IPS-20b (cell line): ENCODE measurements at regions not wholly inside any gene's neighbourhood (a gene's known extent, or its start where the extent isn't known, plus 50 kb on each side); places are given as distances from the start of the nearest gene placed in this dataset.

Experiments used
- H3K27ac ChIP-seq: one replicate; pipeline ENCODE4 v1.5.1; 2013; ENCODE audit warnings: low read length
- H3K27me3 ChIP-seq: 2 replicates; pipeline ENCODE4 v1.6.1; 2013; ENCODE audit warnings: mild to moderate bottlenecking, low read length, inconsistent platforms; ENCODE audit not compliant: insufficient read depth
- H3K36me3 ChIP-seq: 2 replicates; pipeline ENCODE4 v1.6.1; 2013; ENCODE audit warnings: low read depth, mild to moderate bottlenecking, inconsistent platforms, low read length, moderate library complexity; ENCODE audit not compliant: insufficient read depth
- H3K4me1 ChIP-seq: 2 replicates; pipeline ENCODE4 v1.6.1; 2013; ENCODE audit warnings: mild to moderate bottlenecking, control low read depth, inconsistent platforms, low read length, moderate library complexity; ENCODE audit not compliant: insufficient read depth
- H3K4me3 ChIP-seq: 2 replicates; pipeline ENCODE4 v1.5.1; 2013; ENCODE audit warnings: mild to moderate bottlenecking, low read length, inconsistent platforms
- H3K9ac ChIP-seq: 2 replicates; pipeline ENCODE4 v1.6.1; 2013; ENCODE audit warnings: low read depth, mild to moderate bottlenecking, inconsistent platforms, low read length, moderate library complexity
- H3K9me3 ChIP-seq: 2 replicates; pipeline ENCODE4 v1.6.1; 2013; ENCODE audit warnings: mild to moderate bottlenecking, low read depth, low read length, inconsistent platforms; ENCODE audit not compliant: insufficient read depth

DNA sequence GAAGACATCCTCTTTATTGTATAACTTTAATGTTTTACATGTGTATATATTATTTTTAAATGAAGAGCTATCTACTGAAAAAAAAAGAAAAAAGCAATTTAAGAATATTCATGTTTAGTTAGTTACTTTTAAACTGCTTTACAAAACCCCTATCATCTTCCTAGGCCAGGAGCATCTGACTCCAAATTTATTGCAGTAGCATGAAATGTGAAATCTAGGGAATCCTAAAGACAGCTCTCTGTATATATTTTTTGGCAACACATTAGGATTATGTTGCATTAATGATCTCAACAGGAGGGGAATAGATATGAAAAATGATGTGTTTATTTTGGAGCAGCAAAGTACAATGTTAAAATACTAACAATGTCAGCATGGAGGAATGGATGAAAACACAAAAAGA lies 158.3 kb downstream of the CNTN3 start:
- H3K4me3 ChIP-seq, result no peak overlapping the region
- no peak overlapping the region for H3K9ac ChIP-seq
- no peaks in the 10 kb centered on the region for H3K27me3 ChIP-seq
- H3K9me3 ChIP-seq, result no peaks in the 10 kb centered on the region
- H3K36me3 ChIP-seq, result no peaks in the 10 kb centered on the region
- H3K27ac ChIP-seq, result no peak overlapping the region
- no peaks in the 10 kb centered on the region for H3K4me1 ChIP-seq

DNA sequence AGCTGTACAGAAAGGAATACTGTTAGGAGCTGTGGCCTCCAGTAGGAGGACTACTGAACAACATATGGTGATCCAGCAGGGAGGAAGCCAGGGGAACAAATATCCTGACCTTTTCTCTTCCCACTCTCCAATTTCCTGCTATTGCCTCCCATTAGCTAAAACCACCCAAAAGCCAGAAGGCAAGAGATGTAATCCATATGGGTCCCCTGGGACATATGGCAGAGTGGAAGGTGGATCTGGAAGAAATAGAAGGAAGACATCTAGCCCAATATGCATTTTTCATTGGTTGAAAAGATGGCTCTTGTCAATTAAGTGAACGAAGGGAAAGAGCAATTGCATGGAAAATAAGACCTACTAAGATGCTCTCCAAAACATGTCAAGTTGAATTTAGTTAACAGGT lies 167.2 kb downstream of the CNTN3 start:
- Histone ChIP-seq H3K9ac (no peak overlapping the region), H3K27ac (no peak overlapping the region), H3K27me3 (no peaks in the 10 kb centered on the region), H3K4me1 (no peaks in the 10 kb centered on the region), H3K4me3 (no peak overlapping the region), H3K36me3 (no peaks in the 10 kb centered on the region), H3K9me3 (no peaks in the 10 kb centered on the region)

DNA sequence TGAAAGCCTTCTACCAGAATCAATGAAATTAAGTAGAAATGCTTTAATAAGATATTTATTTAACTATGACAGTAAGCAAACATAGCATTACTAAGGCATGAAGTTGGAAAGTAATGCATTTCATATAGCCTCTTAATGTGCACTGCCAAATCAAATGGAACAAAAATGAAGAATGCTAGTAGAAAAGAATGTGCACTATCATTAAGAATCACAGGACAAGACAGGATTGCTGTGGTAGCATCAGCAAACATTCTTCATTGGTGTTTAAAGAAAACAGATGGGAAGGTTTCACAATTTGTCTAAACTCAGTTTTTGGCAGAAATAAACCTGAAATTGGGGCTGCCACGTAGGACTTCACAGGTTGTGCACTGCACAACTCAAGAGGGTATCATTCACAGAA lies 168.9 kb downstream of the CNTN3 start:
- Histone ChIP-seq H3K4me3 (no peak overlapping the region), H3K9me3 (no peaks in the 10 kb centered on the region)

DNA sequence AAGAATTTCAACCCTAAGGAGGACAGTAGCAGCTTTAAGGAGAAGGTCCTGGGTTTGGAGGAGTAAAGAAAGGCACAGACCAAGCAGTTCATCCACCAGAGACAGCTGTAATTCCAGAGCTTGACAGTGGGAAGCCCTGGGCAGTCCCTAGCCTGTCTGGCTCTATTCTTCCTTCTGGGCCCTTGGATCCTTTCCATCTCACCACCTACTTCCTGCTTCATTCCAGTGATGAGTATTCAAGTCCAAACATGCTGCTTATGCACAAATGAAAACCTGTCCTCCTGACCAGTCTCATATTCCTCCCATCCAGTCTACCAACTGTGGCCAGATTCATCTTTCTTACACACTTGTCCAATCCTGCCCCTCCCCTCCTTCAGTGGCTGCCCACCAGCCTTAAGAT lies 171.4 kb downstream of the CNTN3 start:
- Histone ChIP-seq H3K4me1 (no peaks in the 10 kb centered on the region), H3K36me3 (no peaks in the 10 kb centered on the region), H3K27ac (no peak overlapping the region), H3K9me3 (no peaks in the 10 kb centered on the region), H3K9ac (no peak overlapping the region), H3K4me3 (no peak overlapping the region), H3K27me3 (no peaks in the 10 kb centered on the region)

More for the DNA sequence above, 168.9 kb downstream of the CNTN3 start:
- Histone ChIP-seq H3K36me3 (no peaks in the 10 kb centered on the region), H3K27ac (no peak overlapping the region), H3K27me3 (no peaks in the 10 kb centered on the region), H3K9ac (no peak overlapping the region), H3K4me1 (no peaks in the 10 kb centered on the region)

DNA sequence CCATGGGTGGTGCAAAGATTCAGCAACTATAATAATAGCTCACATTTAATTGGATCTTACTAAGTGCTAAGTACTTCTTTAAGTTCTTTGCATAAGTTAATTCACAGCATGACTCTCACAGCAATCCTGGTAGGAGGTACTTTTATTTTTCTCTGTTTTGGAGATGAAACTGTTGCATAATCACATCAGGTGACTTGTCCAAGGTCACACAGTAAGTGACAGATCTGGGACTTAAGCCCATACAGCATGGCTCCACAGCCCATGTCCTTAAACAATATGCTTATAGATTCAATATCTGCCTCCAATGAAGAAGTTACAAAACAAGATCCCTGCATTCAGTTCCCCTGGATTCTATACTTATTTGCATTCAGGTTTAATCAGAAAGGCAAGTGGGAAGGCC lies 171.8 kb downstream of the CNTN3 start:
- Histone ChIP-seq H3K4me1 (no peaks in the 10 kb centered on the region), H3K36me3 (no peaks in the 10 kb centered on the region), H3K9ac (no peak overlapping the region)

DNA sequence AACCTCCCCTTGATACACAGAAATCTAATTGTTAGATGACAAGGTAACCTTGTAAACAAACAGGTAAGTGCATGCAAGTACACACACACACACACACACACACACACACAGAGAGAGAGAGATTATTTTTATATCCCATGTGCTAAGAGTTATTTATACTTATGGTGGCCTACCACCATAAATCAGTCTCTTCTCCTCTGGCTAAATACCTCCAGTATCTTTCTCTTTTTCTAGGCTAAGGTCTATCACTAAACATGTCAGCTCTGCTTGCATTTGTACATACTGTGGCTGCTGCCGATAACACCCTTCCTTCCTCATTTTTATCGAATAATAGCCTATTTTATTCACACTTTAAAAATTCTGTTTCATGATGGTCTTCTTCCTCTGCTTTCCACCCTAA lies 172.4 kb downstream of the CNTN3 start:
- H3K27me3 ChIP-seq, result no peaks in the 10 kb centered on the region
- H3K36me3 ChIP-seq, result no peaks in the 10 kb centered on the region
- no peaks in the 10 kb centered on the region for H3K4me1 ChIP-seq
- H3K4me3 ChIP-seq, result no peak overlapping the region
- no peak overlapping the region for H3K9ac ChIP-seq
- no peak overlapping the region for H3K27ac ChIP-seq
- no peaks in the 10 kb centered on the region for H3K9me3 ChIP-seq

More for the DNA sequence above, 171.8 kb downstream of the CNTN3 start:
- H3K9me3 ChIP-seq, result no peaks in the 10 kb centered on the region
- no peak overlapping the region for H3K4me3 ChIP-seq
- H3K27me3 ChIP-seq, result no peaks in the 10 kb centered on the region
- no peak overlapping the region for H3K27ac ChIP-seq

DNA sequence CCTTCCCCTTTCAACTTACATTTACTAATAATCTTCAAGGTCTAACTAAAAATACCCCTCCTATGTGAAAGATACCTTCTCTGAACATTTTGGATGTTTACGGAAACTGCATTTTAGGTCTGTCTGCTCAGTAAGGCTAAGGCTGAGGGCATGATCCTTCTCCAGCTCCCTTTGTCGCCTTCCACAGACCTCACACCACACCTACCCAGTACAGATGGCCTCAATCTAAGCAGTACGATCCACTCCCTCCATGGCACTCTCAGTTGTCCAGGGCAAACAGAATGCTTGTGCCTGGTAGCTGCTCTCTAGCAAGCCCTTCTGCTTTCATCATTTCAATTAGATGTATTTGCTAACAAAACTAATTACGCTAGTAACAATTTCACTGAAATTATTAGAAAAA lies 178.3 kb downstream of the CNTN3 start:
- H3K9ac ChIP-seq, result no peak overlapping the region
- no peak overlapping the region for H3K4me3 ChIP-seq
- H3K4me1 ChIP-seq, result no peaks in the 10 kb centered on the region
- no peaks in the 10 kb centered on the region for H3K9me3 ChIP-seq
- H3K27me3 ChIP-seq, result no peaks in the 10 kb centered on the region
- no peak overlapping the region for H3K27ac ChIP-seq
- H3K36me3 ChIP-seq, result no peaks in the 10 kb centered on the region

DNA sequence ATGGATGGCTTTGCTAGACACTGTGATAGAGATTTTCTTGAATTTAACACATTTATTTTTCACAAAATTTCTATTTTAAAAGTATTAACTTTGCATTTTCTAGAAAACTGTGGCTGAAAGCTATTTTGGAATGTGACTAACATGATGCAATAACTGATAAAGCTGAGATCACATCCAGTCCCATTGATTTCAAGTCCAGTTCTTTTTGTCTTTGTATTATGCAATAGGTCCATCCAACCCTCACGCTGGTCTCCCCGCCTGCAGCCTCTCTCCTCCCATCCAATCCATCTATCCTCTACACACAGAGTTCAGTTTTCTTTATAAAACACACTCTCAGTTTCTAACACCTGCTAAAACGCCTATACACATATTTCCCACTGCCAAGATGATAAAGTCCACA lies 178.8 kb downstream of the CNTN3 start:
- H3K4me1 ChIP-seq, result no peaks in the 10 kb centered on the region
- H3K9ac ChIP-seq, result no peak overlapping the region
- no peaks in the 10 kb centered on the region for H3K9me3 ChIP-seq
- no peaks in the 10 kb centered on the region for H3K27me3 ChIP-seq
- no peak overlapping the region for H3K27ac ChIP-seq
- H3K36me3 ChIP-seq, result no peaks in the 10 kb centered on the region
- H3K4me3 ChIP-seq, result no peak overlapping the region

DNA sequence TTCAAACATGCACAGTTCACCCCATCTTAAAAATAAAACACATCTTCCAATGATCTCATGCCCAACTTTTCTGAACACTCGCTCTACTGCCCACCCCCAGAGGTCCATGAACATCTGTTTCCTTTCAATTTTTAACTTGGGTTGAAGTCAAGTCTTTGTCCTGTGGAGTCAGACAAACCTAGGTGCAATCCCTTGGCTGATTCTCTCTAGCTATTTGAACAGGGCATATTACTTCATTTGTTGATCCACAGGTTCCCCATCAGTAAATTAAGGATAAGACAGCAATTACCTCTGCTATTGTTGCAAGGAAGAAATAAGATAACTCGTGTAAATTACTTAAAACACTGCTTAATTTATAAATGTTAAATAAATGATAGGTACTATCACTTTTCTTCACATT lies 180.1 kb downstream of the CNTN3 start:
- Histone ChIP-seq H3K4me3 (no peak overlapping the region), H3K9ac (no peak overlapping the region), H3K36me3 (no peaks in the 10 kb centered on the region), H3K4me1 (no peaks in the 10 kb centered on the region), H3K27me3 (no peaks in the 10 kb centered on the region), H3K9me3 (no peaks in the 10 kb centered on the region), H3K27ac (no peak overlapping the region)

DNA sequence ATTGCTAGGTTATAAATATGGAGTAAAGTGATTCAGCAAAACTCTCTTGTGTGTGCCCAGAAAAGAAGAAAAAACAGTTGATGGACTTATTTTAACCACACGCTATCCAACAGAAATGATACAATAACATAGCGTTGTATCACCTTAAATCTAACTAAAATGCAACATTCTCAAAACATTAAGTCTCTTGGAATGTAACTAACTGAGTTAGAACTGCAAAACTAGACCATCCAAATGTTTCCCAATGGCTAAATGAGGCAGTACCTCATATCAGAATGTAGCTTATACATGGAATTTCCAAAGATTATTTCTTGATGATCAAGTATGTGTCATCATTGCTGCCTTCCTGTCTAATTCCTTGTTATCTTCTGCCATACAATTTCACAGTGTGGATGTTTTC lies 187.9 kb downstream of the CNTN3 start:
- Histone ChIP-seq H3K4me1 (no peaks in the 10 kb centered on the region), H3K36me3 (no peaks in the 10 kb centered on the region), H3K4me3 (no peak overlapping the region), H3K27ac (no peak overlapping the region), H3K9ac (no peak overlapping the region), H3K9me3 (no peaks in the 10 kb centered on the region), H3K27me3 (no peaks in the 10 kb centered on the region)

DNA sequence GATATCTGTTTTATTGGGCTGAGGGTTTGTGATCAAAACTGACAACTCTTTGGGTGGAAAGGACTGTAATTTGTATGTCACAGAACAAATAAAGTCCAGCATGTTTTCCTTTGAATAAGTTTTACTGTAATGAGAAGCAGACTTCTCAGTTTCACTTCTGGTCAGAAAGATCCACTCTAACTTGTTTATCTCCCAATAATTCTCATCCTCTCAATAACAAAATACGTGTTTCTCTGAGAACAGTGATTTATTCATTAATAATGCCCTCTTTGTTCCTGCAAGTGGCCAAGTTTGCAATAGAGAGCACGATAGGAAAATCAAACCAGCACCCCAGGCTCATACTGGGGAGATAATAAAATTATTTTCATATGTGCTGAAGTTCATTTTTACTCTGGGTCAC lies 190.6 kb downstream of the CNTN3 start:
- Histone ChIP-seq H3K4me3 (no peak overlapping the region), H3K27ac (no peak overlapping the region), H3K9ac (no peak overlapping the region), H3K4me1 (no peaks in the 10 kb centered on the region), H3K36me3 (no peaks in the 10 kb centered on the region), H3K27me3 (no peaks in the 10 kb centered on the region), H3K9me3 (no peaks in the 10 kb centered on the region)

DNA sequence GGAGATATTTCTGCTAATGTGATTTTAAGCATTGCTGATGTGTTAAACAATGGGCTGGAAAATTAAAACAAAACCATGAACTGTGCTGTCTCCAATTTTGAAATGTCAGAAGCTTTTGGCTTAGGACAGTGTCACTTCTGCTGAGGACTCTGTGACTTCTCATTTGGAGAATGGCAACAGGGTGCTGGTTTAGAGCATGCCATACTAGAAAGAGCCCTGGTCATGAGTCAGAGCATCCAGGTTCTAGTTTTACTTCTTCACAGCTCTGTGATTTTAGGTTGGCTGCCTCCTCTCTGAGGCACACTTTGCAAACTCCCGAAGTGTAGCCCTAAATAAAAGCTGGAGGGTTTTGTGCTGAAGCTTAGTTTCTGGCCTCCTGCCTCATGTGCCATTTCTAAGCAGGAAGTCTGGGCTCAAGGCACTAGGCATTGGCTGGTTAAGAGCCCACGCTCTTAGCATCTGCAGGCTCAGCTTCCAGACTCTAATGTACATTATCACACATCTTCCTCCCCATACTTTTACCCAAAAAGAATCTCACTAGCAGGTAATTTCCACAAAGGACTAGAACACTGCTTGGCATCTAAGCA lies 193.8 kb downstream of the CNTN3 start:
- H3K36me3 ChIP-seq, result no peaks in the 10 kb centered on the region
- peaks cover under 1% of the 10 kb centered on the region; the same call in 1 of the 2 replicates for H3K4me1 ChIP-seq
- no peaks in the 10 kb centered on the region for H3K9me3 ChIP-seq
- no peak overlapping the region for H3K9ac ChIP-seq
- no peak overlapping the region for H3K27ac ChIP-seq
- H3K4me3 ChIP-seq, result no peak overlapping the region
- H3K27me3 ChIP-seq, result no peaks in the 10 kb centered on the region
